GM12864 (cell line): ENCODE measurements at regions not wholly inside any gene's neighbourhood (a gene's known extent, or its start where the extent isn't known, plus 50 kb on each side); places are given as distances from the start of the nearest gene placed in this dataset.

Experiments used
- DNase-seq: peaks from one replicate; pipeline ENCODE4 v3.0.0-alpha.2; 2011; ENCODE audit warnings: low read depth
- H3K4me3 ChIP-seq: 2 replicates; pipeline ENCODE4 v1.5.1; 2011; ENCODE audit warnings: mild to moderate bottlenecking, low read depth, low read length, control low read depth
- TF ChIP-seq, protein P1 (sequence below): IDR thresholded peaks from 2 replicates; pipeline ENCODE4 v1.5.1; 2011; ENCODE audit warnings: low read depth, mild to moderate bottlenecking, moderate library complexity, low read length, control low read depth, inconsistent platforms; ENCODE audit errors: missing control alignments

- no peak for DNase-seq
- H3K4me3 ChIP-seq, result no peak overlapping the region
- TF ChIP-seq, protein P1, sequence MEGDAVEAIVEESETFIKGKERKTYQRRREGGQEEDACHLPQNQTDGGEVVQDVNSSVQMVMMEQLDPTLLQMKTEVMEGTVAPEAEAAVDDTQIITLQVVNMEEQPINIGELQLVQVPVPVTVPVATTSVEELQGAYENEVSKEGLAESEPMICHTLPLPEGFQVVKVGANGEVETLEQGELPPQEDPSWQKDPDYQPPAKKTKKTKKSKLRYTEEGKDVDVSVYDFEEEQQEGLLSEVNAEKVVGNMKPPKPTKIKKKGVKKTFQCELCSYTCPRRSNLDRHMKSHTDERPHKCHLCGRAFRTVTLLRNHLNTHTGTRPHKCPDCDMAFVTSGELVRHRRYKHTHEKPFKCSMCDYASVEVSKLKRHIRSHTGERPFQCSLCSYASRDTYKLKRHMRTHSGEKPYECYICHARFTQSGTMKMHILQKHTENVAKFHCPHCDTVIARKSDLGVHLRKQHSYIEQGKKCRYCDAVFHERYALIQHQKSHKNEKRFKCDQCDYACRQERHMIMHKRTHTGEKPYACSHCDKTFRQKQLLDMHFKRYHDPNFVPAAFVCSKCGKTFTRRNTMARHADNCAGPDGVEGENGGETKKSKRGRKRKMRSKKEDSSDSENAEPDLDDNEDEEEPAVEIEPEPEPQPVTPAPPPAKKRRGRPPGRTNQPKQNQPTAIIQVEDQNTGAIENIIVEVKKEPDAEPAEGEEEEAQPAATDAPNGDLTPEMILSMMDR, result no peak
Measured at GRCh38 chr5:115052948-115053347, 116.8 kb downstream of the TRIM36 start.

GRCh38 chr5:115050866-115051265, 118.8 kb downstream of the TRIM36 start:
- DNase-seq, result no peak
- TF ChIP-seq, protein P1, result no peak
- no peak overlapping the region for H3K4me3 ChIP-seq

GRCh38 chr5:115033861-115034260, 135.8 kb downstream of the TRIM36 start:
- no peak for DNase-seq
- no peak overlapping the region for H3K4me3 ChIP-seq
- TF ChIP-seq, protein P1, result peak; percentile 34

- H3K4me3 ChIP-seq, result no peak overlapping the region
- TF ChIP-seq, protein P1, result no peak
- DNase-seq, result no peak
Measured at GRCh38 chr5:115028557-115028956, 141.2 kb downstream of the TRIM36 start.

DNA sequence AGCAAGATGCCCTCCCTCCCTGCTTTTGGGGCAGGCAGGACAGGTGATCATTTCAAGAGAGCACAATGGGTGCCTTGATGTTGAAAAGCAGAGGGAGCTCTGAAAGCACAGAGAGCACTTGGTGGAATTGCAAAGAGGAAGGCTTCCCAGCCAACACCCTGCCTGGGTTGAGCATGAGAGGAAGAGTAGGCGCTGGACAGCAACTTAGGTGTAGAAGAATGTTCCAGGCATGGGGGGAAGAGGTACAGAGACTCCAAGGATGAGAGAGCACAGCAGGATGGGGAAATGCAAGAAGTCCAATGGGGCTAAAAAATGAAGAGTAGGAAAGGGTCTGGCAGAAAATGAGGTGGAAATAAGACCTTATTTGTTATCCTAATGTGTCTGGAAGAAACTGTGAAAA, 144.8 kb downstream of the TRIM36 start:
- no peak for DNase-seq
- H3K4me3 ChIP-seq, result no peak overlapping the region
- TF ChIP-seq, protein P1, result no peak

DNA sequence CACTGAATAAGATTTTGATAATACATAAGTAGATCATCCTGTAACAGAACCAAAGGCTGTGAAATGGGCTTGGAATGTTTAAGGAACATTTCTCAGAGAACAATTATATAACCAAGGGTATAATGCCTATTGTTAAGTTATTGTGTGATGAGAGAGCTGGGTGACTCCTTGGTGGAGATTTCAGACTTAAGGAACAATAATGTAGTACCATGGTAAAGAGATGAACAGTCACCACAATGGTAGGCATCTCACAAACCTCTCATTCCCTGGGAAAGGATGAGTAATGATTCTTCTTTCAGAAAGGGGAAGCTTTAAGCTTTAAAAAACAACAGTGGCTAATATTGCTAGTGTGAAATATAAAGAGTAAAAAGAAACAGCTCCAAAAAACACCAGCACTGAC, 147.4 kb downstream of the TRIM36 start:
- TF ChIP-seq, protein P1, result no peak
- no peak overlapping the region for H3K4me3 ChIP-seq
- no peak for DNase-seq

DNA sequence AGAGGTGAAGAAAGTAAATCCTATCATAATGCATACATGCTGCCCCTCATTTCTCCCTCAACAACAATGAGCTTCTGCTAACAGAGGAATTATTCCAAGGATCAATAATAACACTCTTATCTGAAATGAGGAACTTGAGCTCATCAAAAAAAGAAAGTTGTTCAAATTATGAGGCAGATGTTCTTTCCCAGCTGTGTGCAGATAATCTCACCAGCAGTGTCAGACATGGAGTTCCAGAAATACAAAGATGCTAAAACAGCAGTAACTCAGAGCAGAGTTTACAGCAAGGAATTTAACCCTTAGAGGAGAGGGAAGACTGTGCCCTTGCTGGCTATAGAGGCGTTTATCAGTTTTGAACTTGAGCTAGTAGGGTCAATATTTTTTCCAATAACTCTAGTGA, 153.1 kb downstream of the TRIM36 start:
- no peak overlapping the region for H3K4me3 ChIP-seq
- no peak for DNase-seq
- TF ChIP-seq, protein P1, result no peak
